ENCODE measurements at regions not wholly inside any gene's neighbourhood (a gene's known extent, or its start where the extent isn't known, plus 50 kb on each side); places are given as distances from the start of the nearest gene placed in this dataset.
"Not testable (repeated sequence)": the region's sequence is repeated elsewhere in the genome, so short reads cannot be mapped to it uniquely, and the experiment has no call there.

- no peak for DNase-seq
- Mint-ChIP-seq H3K9me3 (peaks cover 5% of the 10 kb centered on the region), H3K27me3 (no peaks in the 10 kb centered on the region), H3K4me3 (no peak overlapping the region), H3K27ac (no peak overlapping the region), H3K4me1 (no peaks in the 10 kb centered on the region), H3K36me3 (no peaks in the 10 kb centered on the region)
Measured at GRCh38 chr3:177402533-177402932, 205.3 kb upstream of the TBL1XR1 start.

DNA sequence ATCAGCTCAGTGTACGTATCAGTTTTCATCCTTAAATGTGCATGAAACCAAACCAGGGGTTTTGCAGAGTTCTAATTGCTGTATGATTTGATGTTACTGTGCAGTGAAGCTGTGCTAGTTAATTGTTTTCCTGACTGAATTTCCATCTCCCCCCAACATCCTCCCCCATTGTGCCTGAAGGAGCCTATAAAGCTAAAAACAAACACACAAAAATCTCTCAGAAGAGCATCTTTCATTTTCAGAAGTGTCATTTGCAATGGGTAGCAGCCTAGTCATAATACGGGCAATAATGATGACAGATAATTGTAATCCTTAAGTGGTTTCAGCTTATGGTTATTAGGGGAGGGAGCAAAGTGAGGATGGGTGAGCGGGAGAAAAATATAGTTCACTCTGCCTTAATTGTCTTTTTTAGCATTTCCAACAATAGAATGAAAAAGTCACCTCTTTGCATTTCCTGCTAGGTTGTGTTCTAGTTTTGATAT lies 207.9 kb upstream of the TBL1XR1 start:
- DNase-seq, result no peak
- H3K4me3 Mint-ChIP-seq, result no peak overlapping the region
- H3K9me3 Mint-ChIP-seq, result peaks cover 1% of the 10 kb centered on the region
- H3K27me3 Mint-ChIP-seq, result no peaks in the 10 kb centered on the region
- no peaks in the 10 kb centered on the region for H3K4me1 Mint-ChIP-seq
- no peaks in the 10 kb centered on the region for H3K36me3 Mint-ChIP-seq
- H3K27ac Mint-ChIP-seq, result no peak overlapping the region

DNA sequence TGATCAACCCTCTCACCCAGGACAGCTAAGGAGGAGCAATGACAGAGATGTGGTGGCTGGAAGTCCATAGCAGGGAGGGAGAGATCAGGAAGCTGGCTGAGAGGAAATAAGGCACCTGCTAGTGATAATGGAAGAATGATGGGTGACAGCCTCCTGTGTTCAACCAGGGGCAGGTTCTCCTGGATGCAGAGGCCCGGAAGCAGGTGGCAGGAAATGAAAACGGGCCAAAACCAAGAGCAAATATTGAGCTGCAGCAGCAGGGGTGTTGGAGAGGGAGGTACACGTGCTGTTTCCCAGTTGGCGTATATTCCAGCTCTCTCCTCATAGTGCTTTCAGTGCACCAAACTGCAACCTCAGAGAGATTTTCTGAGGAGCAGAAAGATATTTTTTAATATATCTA lies 213.4 kb upstream of the TBL1XR1 start:
- DNase-seq, result no peak
- H3K36me3 Mint-ChIP-seq, result no peaks in the 10 kb centered on the region
- peaks cover 12% of the 10 kb centered on the region for H3K4me1 Mint-ChIP-seq
- H3K27me3 Mint-ChIP-seq, result no peaks in the 10 kb centered on the region
- H3K9me3 Mint-ChIP-seq, result peaks cover 1% of the 10 kb centered on the region
- H3K27ac Mint-ChIP-seq, result no peak overlapping the region
- H3K4me3 Mint-ChIP-seq, result no peak overlapping the region

DNA sequence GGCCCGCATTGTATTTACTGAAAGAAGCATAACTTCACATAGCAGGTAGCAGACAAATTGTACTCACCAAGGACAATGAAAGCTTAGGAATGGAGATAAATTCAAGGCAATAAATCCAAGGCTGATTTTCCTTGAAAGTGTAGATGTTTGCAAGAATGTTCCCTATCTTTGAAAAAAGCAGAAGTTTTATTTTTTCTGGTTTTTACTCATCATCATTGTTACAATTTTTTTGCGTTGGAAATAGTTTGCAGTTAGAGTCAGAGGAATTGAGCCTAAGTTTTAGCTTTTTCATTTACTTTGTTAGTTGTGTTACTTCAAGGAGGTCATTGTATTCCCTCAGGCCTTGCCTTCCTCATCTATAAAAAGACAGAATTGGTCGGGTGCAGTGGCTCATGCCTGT lies 213.9 kb upstream of the TBL1XR1 start:
- Mint-ChIP-seq H3K4me1 (peaks cover 12% of the 10 kb centered on the region), H3K4me3 (no peak overlapping the region), H3K27ac (no peak overlapping the region), H3K36me3 (no peaks in the 10 kb centered on the region), H3K27me3 (no peaks in the 10 kb centered on the region), H3K9me3 (peaks cover 1% of the 10 kb centered on the region)
- DNase-seq, result no peak

GRCh38 chr3:177412677-177413170 lies 215.4 kb upstream of the TBL1XR1 start:
- not testable (repeated sequence) for H3K9me3 Mint-ChIP-seq, H3K4me3 Mint-ChIP-seq, DNase-seq, H3K27me3 Mint-ChIP-seq, H3K36me3 Mint-ChIP-seq, H3K27ac Mint-ChIP-seq
- H3K4me1 Mint-ChIP-seq, result peaks cover 15% of the 10 kb centered on the region

DNA sequence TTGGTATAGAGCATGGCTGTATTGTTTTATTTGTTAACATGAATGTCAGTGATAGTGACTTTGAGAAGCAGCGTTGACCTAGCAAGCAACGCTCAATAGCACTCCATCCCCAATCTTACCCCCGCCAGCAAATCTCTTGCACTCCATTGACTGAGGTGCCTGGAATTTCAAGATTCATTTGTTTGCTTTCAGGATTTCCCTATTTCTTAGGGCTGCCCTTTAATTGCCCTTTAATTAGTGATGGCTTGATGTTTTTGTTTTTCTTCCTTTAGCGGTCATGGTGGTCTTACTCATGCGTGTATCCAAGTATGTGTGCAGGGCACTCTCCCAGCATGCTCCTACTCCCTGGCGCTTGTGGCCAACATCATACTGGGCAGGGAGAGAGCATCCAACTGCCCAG lies 216.8 kb upstream of the TBL1XR1 start:
- Mint-ChIP-seq H3K4me3 (no peak overlapping the region), H3K27ac (no peak overlapping the region), H3K4me1 (peaks cover 20% of the 10 kb centered on the region), H3K36me3 (no peaks in the 10 kb centered on the region), H3K27me3 (no peaks in the 10 kb centered on the region), H3K9me3 (peaks cover 1% of the 10 kb centered on the region)
- no peak for DNase-seq

- H3K9me3 Mint-ChIP-seq, result peaks cover 1% of the 10 kb centered on the region
- no peaks in the 10 kb centered on the region for H3K27me3 Mint-ChIP-seq
- H3K36me3 Mint-ChIP-seq, result no peaks in the 10 kb centered on the region
- H3K27ac Mint-ChIP-seq, result no peak overlapping the region
- peaks cover 31% of the 10 kb centered on the region for H3K4me1 Mint-ChIP-seq
- DNase-seq, result no peak
- no peak overlapping the region for H3K4me3 Mint-ChIP-seq
Measured at GRCh38 chr3:177418787-177419186, 221.5 kb upstream of the TBL1XR1 start.

GRCh38 chr3:177419904-177420601 lies 222.8 kb upstream of the TBL1XR1 start:
- peaks cover 36% of the 10 kb centered on the region for H3K4me1 Mint-ChIP-seq
- H3K4me3 Mint-ChIP-seq, result no peak overlapping the region
- no peaks in the 10 kb centered on the region for H3K36me3 Mint-ChIP-seq
- peaks cover 1% of the 10 kb centered on the region for H3K9me3 Mint-ChIP-seq
- peak overlapping the region; percentile 80 for H3K27ac Mint-ChIP-seq
- H3K27me3 Mint-ChIP-seq, result no peaks in the 10 kb centered on the region
- DNase-seq, result peak; percentile 12

GRCh38 chr3:177420651-177421480 lies 223.6 kb upstream of the TBL1XR1 start:
- Mint-ChIP-seq H3K27me3 (no peaks in the 10 kb centered on the region), H3K4me1 (peaks cover 34% of the 10 kb centered on the region), H3K27ac (peak overlapping the region; percentile 80), H3K9me3 (no peaks in the 10 kb centered on the region), H3K4me3 (no peak overlapping the region), H3K36me3 (no peaks in the 10 kb centered on the region)
- DNase-seq, result no peak

- no peak overlapping the region for H3K4me3 Mint-ChIP-seq
- no peak overlapping the region for H3K27ac Mint-ChIP-seq
- no peaks in the 10 kb centered on the region for H3K36me3 Mint-ChIP-seq
- no peak for DNase-seq
- peaks cover 36% of the 10 kb centered on the region for H3K4me1 Mint-ChIP-seq
- no peaks in the 10 kb centered on the region for H3K27me3 Mint-ChIP-seq
- H3K9me3 Mint-ChIP-seq, result peaks cover 1% of the 10 kb centered on the region
Measured at GRCh38 chr3:177421481-177421785, 224.2 kb upstream of the TBL1XR1 start.

DNA sequence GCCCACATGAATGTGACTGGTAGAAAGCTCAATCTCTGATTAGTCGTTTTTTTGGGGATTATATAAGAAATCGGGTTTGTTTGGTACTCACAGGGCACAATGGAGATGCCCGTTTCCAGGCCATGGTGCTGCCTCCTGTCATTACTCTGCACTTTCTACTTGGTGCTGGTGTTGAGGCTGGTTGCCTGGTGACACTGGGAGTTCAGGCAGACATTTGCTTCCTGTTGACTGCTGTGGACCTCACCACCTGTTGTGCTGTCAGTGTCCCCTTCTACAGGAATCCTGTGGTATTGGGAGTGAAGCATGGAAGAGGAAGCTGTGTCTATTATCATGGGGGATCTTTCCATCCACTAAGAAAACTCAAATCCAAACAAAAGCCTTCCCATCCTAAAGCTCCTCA lies 227.2 kb upstream of the TBL1XR1 start:
- Mint-ChIP-seq H3K36me3 (no peaks in the 10 kb centered on the region), H3K4me1 (peaks cover 43% of the 10 kb centered on the region), H3K9me3 (peaks cover 3% of the 10 kb centered on the region), H3K27me3 (no peaks in the 10 kb centered on the region), H3K4me3 (no peak overlapping the region), H3K27ac (no peak overlapping the region)
- no peak for DNase-seq

DNA sequence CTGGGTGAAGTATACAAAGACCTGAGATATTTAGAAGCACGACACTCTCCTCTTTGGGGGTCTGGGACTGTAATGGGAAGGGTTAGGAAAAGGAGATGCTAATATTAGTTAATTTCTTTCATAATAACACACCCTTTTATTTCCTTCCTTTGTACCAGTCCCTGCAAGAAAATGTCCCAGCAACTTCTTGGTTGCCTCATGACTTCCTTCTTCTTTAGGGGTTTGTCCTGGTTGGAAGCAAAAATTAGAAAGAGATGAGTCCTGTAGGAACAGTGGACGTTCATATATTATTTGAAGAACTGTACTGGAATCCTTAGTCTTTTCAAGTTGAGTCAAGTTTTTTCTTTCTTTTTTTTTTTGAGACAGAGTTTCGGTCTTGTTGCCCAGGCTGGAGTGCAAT lies 227.8 kb upstream of the TBL1XR1 start:
- DNase-seq, result no peak

DNA sequence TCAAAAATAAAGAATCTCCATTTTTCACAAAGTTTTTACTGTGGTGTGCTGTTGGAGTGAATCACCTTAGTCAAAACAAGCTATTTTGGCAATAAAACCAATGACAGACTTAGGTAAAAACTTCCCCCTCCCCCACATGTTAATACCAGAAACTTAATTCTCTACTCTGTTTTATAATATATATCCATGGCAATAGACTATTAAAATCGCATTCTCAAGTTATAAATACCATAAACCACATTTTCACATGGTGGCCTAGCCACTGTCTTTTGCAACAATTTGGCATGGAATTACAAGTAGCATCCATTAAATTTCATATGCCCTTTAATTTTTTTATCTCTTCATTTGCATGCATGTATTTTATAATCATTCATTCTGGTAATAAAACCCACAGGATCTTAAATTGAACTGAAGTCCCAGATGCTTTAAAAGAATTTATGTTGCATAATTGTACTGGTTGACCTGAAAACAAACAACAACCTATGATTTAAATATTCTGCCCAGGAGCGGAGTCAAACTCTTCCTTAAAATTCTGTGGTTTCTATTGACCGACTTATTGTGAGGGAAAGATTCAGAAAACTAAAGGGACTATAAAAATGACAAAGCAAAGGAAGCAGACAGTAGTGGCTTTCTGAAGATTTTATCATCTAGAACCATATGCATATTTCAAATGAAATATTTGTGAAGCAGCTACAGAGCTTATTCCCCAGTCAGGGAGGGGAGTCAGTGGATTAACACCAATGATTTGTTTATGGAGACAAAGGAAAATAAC lies 229.0 kb upstream of the TBL1XR1 start:
- peaks cover 3% of the 10 kb centered on the region for H3K9me3 Mint-ChIP-seq
- peaks cover 28% of the 10 kb centered on the region for H3K4me1 Mint-ChIP-seq
- H3K36me3 Mint-ChIP-seq, result no peaks in the 10 kb centered on the region
- DNase-seq, result no peak
- no peak overlapping the region for H3K4me3 Mint-ChIP-seq
- H3K27me3 Mint-ChIP-seq, result no peaks in the 10 kb centered on the region
- H3K27ac Mint-ChIP-seq, result peak overlapping the region; percentile 85

More for the DNA sequence above, 227.8 kb upstream of the TBL1XR1 start:
- H3K36me3 Mint-ChIP-seq, result no peaks in the 10 kb centered on the region
- no peak overlapping the region for H3K4me3 Mint-ChIP-seq
- H3K27ac Mint-ChIP-seq, result no peak overlapping the region
- peaks cover 3% of the 10 kb centered on the region for H3K9me3 Mint-ChIP-seq
- H3K4me1 Mint-ChIP-seq, result peaks cover 38% of the 10 kb centered on the region
- no peaks in the 10 kb centered on the region for H3K27me3 Mint-ChIP-seq

DNA sequence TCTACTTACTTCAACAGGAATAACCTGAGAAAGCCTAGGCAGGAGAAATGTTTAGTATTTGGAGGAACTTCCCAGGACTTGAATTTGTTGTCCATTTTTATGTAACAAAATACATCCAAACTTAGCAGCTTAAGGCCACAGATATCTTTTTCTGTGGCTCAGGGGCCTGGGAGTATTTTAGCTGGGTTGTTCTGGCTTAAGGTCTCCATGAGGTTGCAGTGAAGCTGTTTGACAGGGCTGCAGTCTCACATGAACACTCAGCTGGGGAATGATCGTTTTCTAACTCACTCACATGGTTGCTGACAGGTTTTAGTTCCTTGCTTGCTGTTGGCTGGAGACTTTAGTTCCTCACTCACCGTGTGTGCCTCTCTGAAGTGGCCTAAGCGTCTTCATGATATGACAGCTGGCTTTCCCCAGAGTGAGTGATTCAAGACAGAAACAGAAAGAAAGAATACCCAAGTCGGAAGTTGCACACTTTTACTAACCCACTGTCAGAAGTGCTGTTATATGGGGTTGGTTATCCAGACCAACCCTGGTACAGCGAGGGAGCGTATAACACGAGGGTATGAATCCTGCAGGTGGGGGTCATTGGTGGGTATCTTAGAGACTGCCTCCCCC lies 229.7 kb upstream of the TBL1XR1 start:
- Mint-ChIP-seq H3K36me3 (no peaks in the 10 kb centered on the region), H3K27me3 (no peaks in the 10 kb centered on the region), H3K9me3 (peaks cover 3% of the 10 kb centered on the region), H3K4me3 (no peak overlapping the region), H3K27ac (peak overlapping the region; percentile 85), H3K4me1 (peaks cover 27% of the 10 kb centered on the region)
- peak; percentile 40 for DNase-seq

DNA sequence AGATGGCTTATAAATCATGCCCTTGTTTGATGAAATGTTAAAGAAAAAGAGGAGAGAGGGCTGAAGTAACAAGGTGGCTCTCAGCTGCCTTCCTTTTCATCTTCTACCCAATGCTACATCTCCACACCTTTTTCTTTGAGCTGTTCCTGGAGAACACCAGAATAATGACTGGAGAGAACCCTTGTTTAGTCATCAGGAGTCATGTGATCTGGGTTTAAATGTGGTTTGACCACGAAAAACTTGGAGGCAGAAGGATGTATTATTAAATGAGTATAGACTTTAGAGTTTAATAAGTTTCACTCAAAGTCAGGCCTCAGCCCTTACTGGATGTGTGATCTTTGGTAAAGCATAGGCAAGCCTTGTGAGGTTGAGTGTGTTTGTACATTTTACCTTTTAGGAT lies 230.3 kb upstream of the TBL1XR1 start:
- Mint-ChIP-seq H3K36me3 (no peaks in the 10 kb centered on the region), H3K9me3 (peaks cover 3% of the 10 kb centered on the region), H3K4me1 (peaks cover 25% of the 10 kb centered on the region), H3K27ac (peak overlapping the region; percentile 85), H3K27me3 (no peaks in the 10 kb centered on the region), H3K4me3 (no peak overlapping the region)
- DNase-seq, result no peak
